ENCODE measurements at regions not wholly inside any gene's neighbourhood (a gene's known extent, or its start where the extent isn't known, plus 50 kb on each side); places are given as distances from the start of the nearest gene placed in this dataset.

DNA sequence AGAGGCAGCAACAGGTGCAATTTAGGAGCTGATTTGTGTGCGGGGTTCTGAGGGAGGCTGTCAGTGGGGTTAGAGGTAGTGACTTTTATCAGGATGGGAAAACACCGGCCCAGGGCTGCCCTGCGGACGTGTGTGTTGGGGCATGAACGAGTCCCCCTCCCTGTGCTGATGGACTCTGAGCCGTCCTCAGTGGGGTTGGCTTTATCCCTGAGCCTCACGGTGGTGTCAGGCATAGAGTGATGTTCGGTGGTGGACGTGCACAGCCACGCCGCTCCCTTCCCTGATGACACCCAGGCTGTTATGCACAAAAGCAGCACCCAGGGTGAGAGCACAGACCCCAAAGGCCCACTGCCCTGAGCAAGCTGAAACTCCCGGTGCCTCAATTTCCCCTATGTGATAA, 809.1 kb downstream of the BRD1 start:
- TF ChIP-seq, protein P1, sequence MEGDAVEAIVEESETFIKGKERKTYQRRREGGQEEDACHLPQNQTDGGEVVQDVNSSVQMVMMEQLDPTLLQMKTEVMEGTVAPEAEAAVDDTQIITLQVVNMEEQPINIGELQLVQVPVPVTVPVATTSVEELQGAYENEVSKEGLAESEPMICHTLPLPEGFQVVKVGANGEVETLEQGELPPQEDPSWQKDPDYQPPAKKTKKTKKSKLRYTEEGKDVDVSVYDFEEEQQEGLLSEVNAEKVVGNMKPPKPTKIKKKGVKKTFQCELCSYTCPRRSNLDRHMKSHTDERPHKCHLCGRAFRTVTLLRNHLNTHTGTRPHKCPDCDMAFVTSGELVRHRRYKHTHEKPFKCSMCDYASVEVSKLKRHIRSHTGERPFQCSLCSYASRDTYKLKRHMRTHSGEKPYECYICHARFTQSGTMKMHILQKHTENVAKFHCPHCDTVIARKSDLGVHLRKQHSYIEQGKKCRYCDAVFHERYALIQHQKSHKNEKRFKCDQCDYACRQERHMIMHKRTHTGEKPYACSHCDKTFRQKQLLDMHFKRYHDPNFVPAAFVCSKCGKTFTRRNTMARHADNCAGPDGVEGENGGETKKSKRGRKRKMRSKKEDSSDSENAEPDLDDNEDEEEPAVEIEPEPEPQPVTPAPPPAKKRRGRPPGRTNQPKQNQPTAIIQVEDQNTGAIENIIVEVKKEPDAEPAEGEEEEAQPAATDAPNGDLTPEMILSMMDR (IDR thresholded peaks at IDR 0.05) = no peak
- no peak for TF ChIP-seq SIN3A (IDR thresholded peaks at IDR 0.05; ENCODE audit: borderline replicate concordance, insufficient read depth, low read depth, low read length)
- no peak for TF ChIP-seq POLR2AphosphoS5 (IDR thresholded peaks at IDR 0.05; ENCODE audit: low read depth, low read length)
- TF ChIP-seq, protein P2, sequence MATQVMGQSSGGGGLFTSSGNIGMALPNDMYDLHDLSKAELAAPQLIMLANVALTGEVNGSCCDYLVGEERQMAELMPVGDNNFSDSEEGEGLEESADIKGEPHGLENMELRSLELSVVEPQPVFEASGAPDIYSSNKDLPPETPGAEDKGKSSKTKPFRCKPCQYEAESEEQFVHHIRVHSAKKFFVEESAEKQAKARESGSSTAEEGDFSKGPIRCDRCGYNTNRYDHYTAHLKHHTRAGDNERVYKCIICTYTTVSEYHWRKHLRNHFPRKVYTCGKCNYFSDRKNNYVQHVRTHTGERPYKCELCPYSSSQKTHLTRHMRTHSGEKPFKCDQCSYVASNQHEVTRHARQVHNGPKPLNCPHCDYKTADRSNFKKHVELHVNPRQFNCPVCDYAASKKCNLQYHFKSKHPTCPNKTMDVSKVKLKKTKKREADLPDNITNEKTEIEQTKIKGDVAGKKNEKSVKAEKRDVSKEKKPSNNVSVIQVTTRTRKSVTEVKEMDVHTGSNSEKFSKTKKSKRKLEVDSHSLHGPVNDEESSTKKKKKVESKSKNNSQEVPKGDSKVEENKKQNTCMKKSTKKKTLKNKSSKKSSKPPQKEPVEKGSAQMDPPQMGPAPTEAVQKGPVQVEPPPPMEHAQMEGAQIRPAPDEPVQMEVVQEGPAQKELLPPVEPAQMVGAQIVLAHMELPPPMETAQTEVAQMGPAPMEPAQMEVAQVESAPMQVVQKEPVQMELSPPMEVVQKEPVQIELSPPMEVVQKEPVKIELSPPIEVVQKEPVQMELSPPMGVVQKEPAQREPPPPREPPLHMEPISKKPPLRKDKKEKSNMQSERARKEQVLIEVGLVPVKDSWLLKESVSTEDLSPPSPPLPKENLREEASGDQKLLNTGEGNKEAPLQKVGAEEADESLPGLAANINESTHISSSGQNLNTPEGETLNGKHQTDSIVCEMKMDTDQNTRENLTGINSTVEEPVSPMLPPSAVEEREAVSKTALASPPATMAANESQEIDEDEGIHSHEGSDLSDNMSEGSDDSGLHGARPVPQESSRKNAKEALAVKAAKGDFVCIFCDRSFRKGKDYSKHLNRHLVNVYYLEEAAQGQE (IDR thresholded peaks at IDR 0.05; ENCODE audit: insufficient read depth in 1 of 2, low read depth in 2 of 2, low read length in 1 of 2) = no peak
- no peak for TF ChIP-seq TCF7L2 (IDR thresholded peaks at IDR 0.05; ENCODE audit: low read depth, low read length)

Data from Panc1 (cell line).